GM12892 (cell line): ENCODE measurements at regions not wholly inside any gene's neighbourhood (a gene's known extent, or its start where the extent isn't known, plus 50 kb on each side); places are given as distances from the start of the nearest gene placed in this dataset.

Source experiments
- DNase-seq: peaks from one replicate; pipeline ENCODE4 v3.0.0; 2011; ENCODE audit not compliant: insufficient read length
- FAIRE-seq: peaks from 2 replicates; lab custom pipeline; 2011; peaks lifted over from hg19 to GRCh38; lab: Jason Lieb, UNC
- POLR2A ChIP-seq: IDR thresholded peaks from 2 replicates; pipeline ENCODE4 v1.6.1; 2011; ENCODE audit warnings: low read depth, low read length, control low read depth
- POLR2AphosphoS5 ChIP-seq: IDR thresholded peaks from 2 replicates; pipeline ENCODE4 v1.6.1; 2011; ENCODE audit warnings: low read depth, low read length, control low read depth
- TAF1 ChIP-seq: IDR thresholded peaks from 2 replicates; pipeline ENCODE4 v1.6.1; 2011; ENCODE audit warnings: low read depth, mild to moderate bottlenecking, control low read depth, low read length, borderline replicate concordance

GRCh38 chr2:118255301-118255700 lies 167.0 kb downstream of the INSIG2 start:
- TF ChIP-seq POLR2A (no peak), TAF1 (no peak)
- FAIRE-seq (no peak), DNase-seq (no peak)

- DNase-seq = no peak
- FAIRE-seq = no peak
- TF ChIP-seq POLR2A (no peak), POLR2AphosphoS5 (no peak), TAF1 (no peak)
Observed at GRCh38 chr2:118254116-118254515, 165.8 kb downstream of the INSIG2 start.

- DNase-seq (no peak), FAIRE-seq (no peak)
- TF ChIP-seq POLR2A (no peak), POLR2AphosphoS5 (no peak), TAF1 (no peak)
Observed at GRCh38 chr2:118251427-118251826, 163.2 kb downstream of the INSIG2 start.

GRCh38 chr2:118250463-118250862 lies 162.2 kb downstream of the INSIG2 start:
- peak; percentile 38 for FAIRE-seq
- TF ChIP-seq POLR2AphosphoS5 (no peak), TAF1 (no peak), POLR2A (no peak)

GRCh38 chr2:118250001-118250400 lies 161.7 kb downstream of the INSIG2 start:
- no peak for DNase-seq
- FAIRE-seq = peak; percentile 17
- no peak for TF ChIP-seq POLR2AphosphoS5
- no peak for TF ChIP-seq POLR2A
- no peak for TF ChIP-seq TAF1

More at GRCh38 chr2:118250463-118250862, 162.2 kb downstream of the INSIG2 start:
- DNase-seq = no peak

GRCh38 chr2:118249531-118249930 lies 161.3 kb downstream of the INSIG2 start:
- peak; percentile 54 for FAIRE-seq
- TF ChIP-seq TAF1 (no peak), POLR2A (no peak), POLR2AphosphoS5 (no peak)
- no peak for DNase-seq

- no peak for FAIRE-seq
Observed at GRCh38 chr2:118246726-118247125, 158.5 kb downstream of the INSIG2 start.

GRCh38 chr2:118246079-118246478 lies 157.8 kb downstream of the INSIG2 start:
- no peak for FAIRE-seq
- TF ChIP-seq POLR2A = no peak
- TF ChIP-seq POLR2AphosphoS5 = no peak
- TF ChIP-seq TAF1 = no peak

More at GRCh38 chr2:118246726-118247125, 158.5 kb downstream of the INSIG2 start:
- no peak for DNase-seq
- TF ChIP-seq POLR2A = no peak
- TF ChIP-seq POLR2AphosphoS5 = no peak
- no peak for TF ChIP-seq TAF1

GRCh38 chr2:118244686-118245085 lies 156.4 kb downstream of the INSIG2 start:
- no peak for FAIRE-seq
- TF ChIP-seq POLR2A = no peak
- TF ChIP-seq TAF1 = no peak
- no peak for TF ChIP-seq POLR2AphosphoS5

More at GRCh38 chr2:118246079-118246478, 157.8 kb downstream of the INSIG2 start:
- DNase-seq = no peak

GRCh38 chr2:118243031-118243430 lies 154.8 kb downstream of the INSIG2 start:
- TF ChIP-seq POLR2A (no peak), TAF1 (no peak), POLR2AphosphoS5 (no peak)
- no peak for DNase-seq
- FAIRE-seq = no peak

More at GRCh38 chr2:118244686-118245085, 156.4 kb downstream of the INSIG2 start:
- DNase-seq = no peak

- no peak for DNase-seq
- no peak for TF ChIP-seq POLR2AphosphoS5
- no peak for TF ChIP-seq TAF1
- TF ChIP-seq POLR2A = no peak
- FAIRE-seq = no peak
Observed at GRCh38 chr2:118242216-118242615, 153.9 kb downstream of the INSIG2 start.

GRCh38 chr2:118241128-118241527 lies 152.9 kb downstream of the INSIG2 start:
- TF ChIP-seq POLR2A (no peak), TAF1 (no peak), POLR2AphosphoS5 (no peak)
- DNase-seq = no peak
- no peak for FAIRE-seq

- TF ChIP-seq TAF1 (no peak), POLR2AphosphoS5 (no peak), POLR2A (no peak)
- FAIRE-seq (no peak), DNase-seq (no peak)
Observed at GRCh38 chr2:118240276-118240675, 152.0 kb downstream of the INSIG2 start.
